ENCODE measurements at regions not wholly inside any gene's neighbourhood (a gene's known extent, or its start where the extent isn't known, plus 50 kb on each side); places are given as distances from the start of the nearest gene placed in this dataset.

DNA sequence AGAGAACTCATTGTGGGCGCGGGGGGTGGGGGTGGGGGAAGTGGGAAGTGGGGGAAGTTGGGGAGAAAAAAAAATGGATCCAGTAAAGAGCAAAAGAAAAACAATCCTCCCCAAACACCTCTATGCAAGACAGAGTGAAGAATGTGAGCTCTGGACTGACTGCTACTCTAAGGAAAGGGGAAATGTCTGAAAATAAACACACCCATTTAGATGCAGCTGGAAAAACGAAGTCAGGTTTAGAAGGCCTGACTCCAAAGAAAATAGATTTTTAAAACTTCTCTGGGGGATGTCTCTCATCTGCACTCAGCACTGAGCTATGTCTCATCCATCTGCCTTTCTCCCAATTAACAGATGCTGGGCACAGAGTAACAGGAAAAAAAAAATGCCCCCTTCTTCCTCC lies 904.4 kb downstream of the GALC start:
- Histone ChIP-seq H3K27ac (no peak overlapping the region), H3K4me3 (ENCODE audit: low read depth, low read length) (no peak overlapping the region), H3K27me3 (replicated peaks) (no peaks in the 10 kb centered on the region), H3K36me3 (replicated peaks) (no peaks in the 10 kb centered on the region)
- TF ChIP-seq, protein P1, sequence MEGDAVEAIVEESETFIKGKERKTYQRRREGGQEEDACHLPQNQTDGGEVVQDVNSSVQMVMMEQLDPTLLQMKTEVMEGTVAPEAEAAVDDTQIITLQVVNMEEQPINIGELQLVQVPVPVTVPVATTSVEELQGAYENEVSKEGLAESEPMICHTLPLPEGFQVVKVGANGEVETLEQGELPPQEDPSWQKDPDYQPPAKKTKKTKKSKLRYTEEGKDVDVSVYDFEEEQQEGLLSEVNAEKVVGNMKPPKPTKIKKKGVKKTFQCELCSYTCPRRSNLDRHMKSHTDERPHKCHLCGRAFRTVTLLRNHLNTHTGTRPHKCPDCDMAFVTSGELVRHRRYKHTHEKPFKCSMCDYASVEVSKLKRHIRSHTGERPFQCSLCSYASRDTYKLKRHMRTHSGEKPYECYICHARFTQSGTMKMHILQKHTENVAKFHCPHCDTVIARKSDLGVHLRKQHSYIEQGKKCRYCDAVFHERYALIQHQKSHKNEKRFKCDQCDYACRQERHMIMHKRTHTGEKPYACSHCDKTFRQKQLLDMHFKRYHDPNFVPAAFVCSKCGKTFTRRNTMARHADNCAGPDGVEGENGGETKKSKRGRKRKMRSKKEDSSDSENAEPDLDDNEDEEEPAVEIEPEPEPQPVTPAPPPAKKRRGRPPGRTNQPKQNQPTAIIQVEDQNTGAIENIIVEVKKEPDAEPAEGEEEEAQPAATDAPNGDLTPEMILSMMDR (IDR thresholded peaks at IDR 0.05; ENCODE audit: low read depth, low read length, missing control alignments): no peak
- in situ Hi-C loops (cut with HindIII; ENCODE audit: low pct_ligation_motif_present, low sequenced_read_pairs): no loop called here
- DNase-seq: no peak

DNA sequence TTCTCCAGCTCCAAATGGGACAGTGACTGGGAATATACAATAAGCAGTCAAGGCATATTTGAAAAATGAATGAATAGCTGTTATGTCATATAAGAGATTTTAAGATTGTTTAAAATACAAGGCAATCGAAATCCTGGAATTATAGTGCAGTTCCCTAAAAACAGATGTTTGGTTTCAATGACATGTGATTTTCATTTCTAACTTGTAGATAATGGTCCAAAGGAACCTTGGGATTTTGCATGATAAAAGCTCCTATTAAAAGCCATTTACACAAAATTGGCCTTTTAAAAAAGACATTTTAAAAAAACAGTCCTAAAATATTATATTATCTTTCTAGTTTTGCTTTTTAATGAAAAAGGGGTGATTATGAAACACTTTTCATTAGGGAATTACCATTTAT lies 905.1 kb downstream of the GALC start:
- Histone ChIP-seq H3K27ac (no peak overlapping the region), H3K4me3 (ENCODE audit: low read depth, low read length) (no peak overlapping the region), H3K27me3 (replicated peaks) (no peaks in the 10 kb centered on the region), H3K36me3 (replicated peaks) (no peaks in the 10 kb centered on the region)
- in situ Hi-C loops (cut with HindIII; ENCODE audit: low pct_ligation_motif_present, low sequenced_read_pairs): no loop called here
- TF ChIP-seq, protein P1 (IDR thresholded peaks at IDR 0.05; ENCODE audit: low read depth, low read length, missing control alignments): no peak
- no peak for DNase-seq

DNA sequence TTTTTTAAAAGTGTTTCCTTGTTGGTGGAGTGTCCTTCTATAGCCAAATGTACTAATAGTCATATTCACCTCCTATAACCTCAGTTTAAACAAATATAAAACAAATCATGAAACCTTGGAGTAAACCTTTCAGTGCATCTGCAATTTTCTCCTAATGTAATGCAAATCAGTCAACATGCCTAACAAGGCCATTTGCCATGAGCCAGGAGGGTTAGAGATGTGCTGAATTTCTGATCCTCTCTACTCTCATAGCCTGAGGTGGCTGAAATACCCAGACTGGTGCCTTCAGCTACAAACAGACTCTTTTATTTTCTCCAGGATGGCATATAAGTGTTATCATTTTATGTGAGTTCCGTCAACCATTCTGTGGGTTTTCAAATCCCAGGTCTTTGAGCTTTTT lies 908.1 kb downstream of the GALC start:
- in situ Hi-C loops (cut with HindIII; ENCODE audit: low pct_ligation_motif_present, low sequenced_read_pairs): no loop called here
- TF ChIP-seq, protein P1 (IDR thresholded peaks at IDR 0.05; ENCODE audit: low read depth, low read length, missing control alignments): no peak
- no peaks in the 10 kb centered on the region for H3K36me3 ChIP-seq (replicated peaks)

DNA sequence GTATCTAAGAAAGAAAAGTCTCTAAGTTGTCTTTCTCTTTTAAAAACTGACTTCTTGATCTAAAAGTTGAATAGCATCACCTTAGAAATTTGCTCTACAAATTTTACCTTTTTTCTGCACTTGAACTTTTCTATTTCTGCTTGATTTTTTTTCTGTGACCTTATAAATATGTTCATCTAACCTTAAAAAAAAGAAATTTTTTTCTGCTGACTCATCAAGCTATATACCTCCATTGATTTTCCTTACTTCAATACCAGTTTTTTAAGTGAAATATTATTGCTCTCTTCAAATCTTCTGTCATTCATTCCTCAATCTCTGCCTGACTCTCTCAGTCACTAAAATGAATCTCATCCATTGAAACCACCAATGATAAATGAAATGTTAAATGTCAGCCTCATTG lies 910.1 kb downstream of the GALC start:
- TF ChIP-seq, protein P1 (IDR thresholded peaks at IDR 0.05; ENCODE audit: low read depth, low read length, missing control alignments): no peak
- Histone ChIP-seq H3K4me3 (ENCODE audit: low read depth, low read length) (no peak overlapping the region), H3K27ac (no peak overlapping the region), H3K27me3 (replicated peaks) (no peaks in the 10 kb centered on the region), H3K36me3 (replicated peaks) (no peaks in the 10 kb centered on the region)
- no peak for DNase-seq
- in situ Hi-C loops (cut with HindIII; ENCODE audit: low pct_ligation_motif_present, low sequenced_read_pairs): no loop called here

More for the DNA sequence above, 908.1 kb downstream of the GALC start:
- H3K27ac ChIP-seq: no peak overlapping the region
- no peak overlapping the region for H3K4me3 ChIP-seq (ENCODE audit: low read depth, low read length)
- H3K27me3 ChIP-seq (replicated peaks): no peaks in the 10 kb centered on the region
- no peak for DNase-seq

DNA sequence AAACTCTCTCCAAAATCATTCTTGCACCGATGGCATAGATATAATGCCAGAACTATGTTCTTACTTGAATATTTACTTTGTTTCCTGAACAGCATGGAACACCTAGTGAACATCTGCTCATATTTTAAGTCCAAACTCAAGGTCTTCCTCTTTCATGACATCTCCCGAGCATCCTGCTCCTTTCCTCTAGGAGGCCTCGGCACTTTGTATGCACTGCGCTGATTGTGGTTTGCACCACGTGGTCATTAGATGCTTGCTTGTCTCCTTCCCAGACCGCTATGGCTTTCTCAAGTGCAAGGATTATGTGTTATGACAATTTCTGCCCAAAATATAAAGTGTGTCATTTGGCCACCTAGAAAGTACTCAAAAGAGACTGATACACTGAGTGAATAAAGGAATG lies 912.0 kb downstream of the GALC start:
- TF ChIP-seq, protein P1 (IDR thresholded peaks at IDR 0.05; ENCODE audit: low read depth, low read length, missing control alignments): no peak
- Histone ChIP-seq H3K4me3 (ENCODE audit: low read depth, low read length) (no peak overlapping the region), H3K27ac (no peak overlapping the region), H3K27me3 (replicated peaks) (no peaks in the 10 kb centered on the region), H3K36me3 (replicated peaks) (no peaks in the 10 kb centered on the region)
- DNase-seq: no peak
- in situ Hi-C loops (cut with HindIII; ENCODE audit: low pct_ligation_motif_present, low sequenced_read_pairs): no loop called here

DNA sequence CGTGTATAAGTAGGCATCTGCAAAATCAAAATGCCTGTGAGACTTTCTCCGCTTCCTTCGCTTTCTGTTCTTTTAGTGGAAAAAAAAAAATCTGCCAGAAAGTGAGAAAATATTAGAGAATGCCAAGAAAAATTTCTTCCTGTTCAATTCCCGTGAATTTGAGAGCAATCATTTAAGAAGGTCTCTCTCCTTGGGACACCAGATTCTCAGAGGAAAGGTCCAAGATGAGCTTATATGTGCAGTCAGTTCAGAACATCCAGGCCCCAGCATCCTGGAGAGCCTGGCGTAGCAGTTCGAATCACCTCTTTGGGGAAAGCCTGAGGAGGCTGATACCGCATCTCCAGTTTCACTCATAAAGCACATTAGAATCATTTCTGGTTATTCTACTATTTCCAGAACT lies 912.8 kb downstream of the GALC start:
- no peak overlapping the region for H3K4me3 ChIP-seq (ENCODE audit: low read depth, low read length)
- DNase-seq: no peak

More for the DNA sequence above, 912.8 kb downstream of the GALC start:
- TF ChIP-seq, protein P1 (IDR thresholded peaks at IDR 0.05; ENCODE audit: low read depth, low read length, missing control alignments): no peak
- Histone ChIP-seq H3K36me3 (replicated peaks) (no peaks in the 10 kb centered on the region), H3K27me3 (replicated peaks) (no peaks in the 10 kb centered on the region), H3K27ac (no peak overlapping the region)
- in situ Hi-C loops (cut with HindIII; ENCODE audit: low pct_ligation_motif_present, low sequenced_read_pairs): no loop called here
